Stimulated activated CD4-positive, alpha-beta T cell treated with anti-CD3 and anti-CD28 coated beads, Interleukin-2, amount 100 ng/mL, for 4 hours (primary cell): ENCODE measurements at regions not wholly inside any gene's neighbourhood (a gene's known extent, or its start where the extent isn't known, plus 50 kb on each side); places are given as distances from the start of the nearest gene placed in this dataset.
"Not testable (repeated sequence)": the region's sequence is repeated elsewhere in the genome, so short reads cannot be mapped to it uniquely, and the experiment has no call there.

ENCODE experiments used
- DNase-seq: peaks from one replicate; pipeline ENCODE4 v3.0.0-alpha.2; 2020; ENCODE audit warnings: low read depth

DNA sequence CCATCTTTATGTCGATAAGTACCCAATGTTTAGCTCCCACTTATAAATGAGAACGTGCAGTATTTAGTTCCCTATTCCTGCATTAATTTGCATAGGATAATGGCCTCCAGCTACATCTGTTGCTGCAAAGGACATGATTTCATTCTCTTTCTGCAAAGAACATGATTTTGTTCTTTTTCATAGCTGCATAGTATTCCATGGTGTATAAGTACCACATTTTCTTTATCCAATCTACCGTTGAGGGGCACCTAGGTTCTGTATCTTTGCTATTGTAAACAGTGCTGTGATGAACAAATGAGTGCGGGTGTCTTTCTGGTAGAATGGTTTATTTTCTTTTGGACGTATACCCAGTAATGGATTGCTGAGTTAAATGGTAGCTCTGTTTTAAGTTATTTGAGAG lies 63.0 kb downstream of the HLX start:
- no peak for DNase-seq

DNA sequence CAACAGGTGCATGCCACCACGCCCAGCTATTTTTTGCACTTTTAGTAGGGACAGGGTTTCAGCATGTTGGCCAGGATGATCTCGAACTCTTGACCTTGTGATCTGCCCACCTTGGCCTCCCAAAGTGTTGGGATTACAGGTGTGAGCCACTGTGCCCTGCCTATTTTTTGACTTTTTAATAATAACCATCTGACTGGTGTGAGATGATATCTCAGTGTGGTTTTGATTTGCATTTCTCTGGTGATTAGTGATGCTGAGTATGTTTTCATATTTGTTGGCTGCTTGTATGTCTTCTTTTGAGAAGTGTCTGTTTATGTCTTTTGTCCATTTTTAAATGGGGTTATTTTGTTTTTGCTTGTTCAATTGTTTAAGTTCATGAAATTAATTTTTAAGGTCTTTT lies 63.7 kb downstream of the HLX start:
- DNase-seq = not testable (repeated sequence)

DNA sequence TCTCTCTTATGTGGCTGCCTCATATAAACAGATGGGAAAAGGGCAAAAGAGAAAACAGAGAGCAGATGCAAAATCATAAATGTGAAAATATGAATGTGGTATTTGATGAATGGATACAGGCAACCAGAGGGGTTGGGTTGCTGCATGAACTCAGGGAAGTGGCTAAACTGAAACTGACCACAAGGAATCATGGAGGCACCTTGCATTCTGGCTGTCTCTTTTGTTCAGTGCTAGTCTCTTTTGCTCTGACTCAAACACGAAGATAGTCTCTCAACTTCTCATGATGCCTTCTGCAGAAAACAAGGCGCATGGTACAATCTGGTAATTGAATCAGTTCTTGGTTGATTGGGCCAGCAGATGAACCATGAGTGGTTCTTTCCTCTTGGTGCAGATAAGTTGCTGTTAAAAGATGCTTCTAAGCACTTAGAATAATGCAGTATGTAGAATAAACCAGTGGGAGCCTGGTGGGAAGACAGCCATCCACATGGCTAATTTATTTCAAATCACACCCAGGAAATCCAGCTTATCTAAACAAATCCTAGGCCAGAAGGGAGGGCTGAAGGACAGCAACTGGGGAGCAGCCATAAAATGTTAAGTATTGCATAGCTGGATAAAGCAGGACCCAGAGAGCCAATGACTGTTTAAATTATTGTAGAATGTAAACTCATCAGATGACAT lies 64.2 kb downstream of the HLX start:
- DNase-seq = no peak

- DNase-seq = no peak
Observed at GRCh38 chr1:220950576-220950975, 71.3 kb downstream of the HLX start.

DNA sequence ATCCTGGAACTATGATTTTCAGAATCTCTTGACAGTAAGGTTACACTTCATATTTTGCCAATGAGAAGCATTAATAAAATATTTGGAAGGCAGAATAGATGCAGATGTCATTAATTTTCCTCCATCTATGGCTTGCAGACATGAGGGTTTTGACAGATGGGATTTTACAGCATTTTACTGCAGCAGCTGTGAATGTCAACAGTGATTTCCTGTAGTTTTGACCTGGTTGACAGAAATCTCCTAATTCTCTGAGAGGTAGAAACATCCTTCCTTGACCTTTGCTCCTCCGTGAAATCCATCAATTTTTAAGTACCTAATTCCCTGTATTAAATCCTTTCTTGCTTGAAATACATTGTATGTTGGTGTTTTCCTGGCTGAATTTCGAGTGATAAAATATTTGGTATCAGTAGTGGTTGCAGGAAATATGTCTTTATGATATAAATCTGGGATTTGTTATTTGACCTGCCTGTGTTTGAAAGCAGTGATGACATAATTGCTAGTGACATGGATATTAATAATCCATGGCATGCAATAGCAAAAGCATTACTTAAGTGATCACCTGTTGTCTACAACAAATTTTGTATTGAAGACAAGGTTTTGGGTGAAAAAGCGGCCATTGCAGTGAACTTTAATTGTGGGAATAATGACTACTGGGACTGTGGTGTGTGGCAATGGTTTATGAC lies 73.9 kb downstream of the HLX start:
- no peak for DNase-seq

GRCh38 chr1:220954321-220955075 lies 75.3 kb downstream of the HLX start:
- DNase-seq = no peak

GRCh38 chr1:220955116-220955515 lies 75.9 kb downstream of the HLX start:
- no peak for DNase-seq

DNA sequence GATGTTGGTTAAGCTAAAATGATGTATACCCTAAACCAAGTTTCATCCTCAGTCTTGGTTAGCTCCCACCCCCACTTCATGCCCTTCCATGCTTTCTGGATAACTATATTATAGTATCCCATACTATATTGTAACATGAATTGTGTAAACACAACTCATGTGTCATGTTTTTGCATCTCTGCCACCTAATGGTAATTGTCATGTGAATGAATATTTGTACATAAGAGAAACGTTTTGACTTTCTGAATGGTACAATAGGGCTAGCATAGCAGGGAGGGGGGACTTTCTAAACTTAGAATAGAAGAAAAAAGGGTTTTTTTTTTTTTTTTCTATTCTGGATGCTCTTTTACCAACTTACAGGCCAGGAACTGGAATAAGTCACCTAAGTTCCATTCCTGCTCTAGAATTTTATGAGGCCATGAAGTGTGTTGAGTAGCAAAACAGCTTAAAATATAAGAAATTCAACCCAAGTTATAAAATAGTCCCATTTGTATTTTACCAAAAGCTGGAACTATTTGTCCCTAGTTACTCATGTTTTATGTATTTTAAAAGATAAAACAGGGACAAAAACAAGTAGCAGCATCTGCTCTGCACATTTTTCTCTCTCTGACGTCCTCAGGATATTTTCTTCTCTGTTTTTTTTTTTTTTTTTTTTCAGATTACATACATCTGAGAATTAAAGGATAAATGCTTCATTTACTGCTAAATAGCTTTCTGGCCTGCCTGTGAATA lies 77.4 kb downstream of the HLX start:
- DNase-seq = no peak

GRCh38 chr1:220957233-220957605 lies 78.0 kb downstream of the HLX start:
- no peak for DNase-seq

DNA sequence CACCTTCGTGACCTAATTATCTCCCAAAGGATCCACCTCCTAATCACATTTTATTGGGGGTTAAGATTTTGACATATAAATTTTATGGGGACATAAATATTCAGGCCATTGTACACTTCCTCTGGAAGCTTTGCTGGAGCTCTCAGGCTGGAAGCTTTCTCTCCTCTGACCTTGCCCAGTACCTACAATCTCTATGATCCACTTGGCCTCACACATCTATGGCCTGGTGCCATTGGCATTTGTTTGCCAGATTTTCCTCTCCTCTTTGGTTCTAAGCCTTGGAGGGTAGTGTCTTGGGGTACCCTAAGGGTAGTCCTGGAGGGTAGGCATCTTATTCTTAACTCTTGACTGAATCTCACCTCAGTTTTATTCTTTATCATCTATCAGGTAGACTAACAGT lies 79.0 kb downstream of the HLX start:
- DNase-seq = no peak

GRCh38 chr1:220962031-220962751 lies 82.9 kb downstream of the HLX start:
- DNase-seq = no peak

DNA sequence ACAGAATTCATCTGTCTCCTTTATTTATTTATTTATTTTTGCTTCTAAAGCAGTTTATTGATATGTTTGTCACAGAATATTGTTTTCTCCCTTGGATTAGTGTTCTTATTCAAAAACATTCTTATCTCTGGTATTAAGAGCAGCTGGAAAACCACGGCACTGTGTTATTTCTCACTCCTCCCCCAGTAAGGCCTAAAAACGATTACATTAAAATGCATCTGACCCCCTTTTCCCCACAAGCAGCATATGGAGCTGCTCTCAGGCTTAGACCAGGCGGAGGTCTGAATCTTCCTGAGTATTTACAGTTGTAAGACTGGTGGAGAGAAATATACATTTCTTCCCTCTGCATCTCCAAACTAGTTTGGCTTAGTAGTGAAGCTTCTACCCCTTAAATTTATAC lies 86.8 kb downstream of the HLX start:
- no peak for DNase-seq

DNA sequence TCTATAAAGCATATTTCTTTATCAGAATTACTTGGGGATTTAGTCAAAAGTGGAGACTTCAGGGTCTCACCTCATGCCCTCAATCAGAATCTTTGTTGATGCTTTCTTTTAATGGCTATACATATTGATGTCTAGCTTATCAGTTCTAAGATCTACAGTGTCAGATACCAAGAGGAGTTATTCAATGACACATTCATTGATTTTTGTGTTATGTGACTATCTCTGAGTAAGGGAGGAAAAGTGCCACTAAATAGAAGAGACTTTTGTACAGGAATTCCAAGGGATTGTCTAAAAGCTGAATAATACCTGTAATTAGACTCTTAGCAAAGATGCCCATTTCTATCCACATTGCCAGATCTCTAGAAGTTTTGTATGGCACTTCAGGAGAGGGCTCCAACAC lies 87.2 kb downstream of the HLX start:
- DNase-seq = no peak

DNA sequence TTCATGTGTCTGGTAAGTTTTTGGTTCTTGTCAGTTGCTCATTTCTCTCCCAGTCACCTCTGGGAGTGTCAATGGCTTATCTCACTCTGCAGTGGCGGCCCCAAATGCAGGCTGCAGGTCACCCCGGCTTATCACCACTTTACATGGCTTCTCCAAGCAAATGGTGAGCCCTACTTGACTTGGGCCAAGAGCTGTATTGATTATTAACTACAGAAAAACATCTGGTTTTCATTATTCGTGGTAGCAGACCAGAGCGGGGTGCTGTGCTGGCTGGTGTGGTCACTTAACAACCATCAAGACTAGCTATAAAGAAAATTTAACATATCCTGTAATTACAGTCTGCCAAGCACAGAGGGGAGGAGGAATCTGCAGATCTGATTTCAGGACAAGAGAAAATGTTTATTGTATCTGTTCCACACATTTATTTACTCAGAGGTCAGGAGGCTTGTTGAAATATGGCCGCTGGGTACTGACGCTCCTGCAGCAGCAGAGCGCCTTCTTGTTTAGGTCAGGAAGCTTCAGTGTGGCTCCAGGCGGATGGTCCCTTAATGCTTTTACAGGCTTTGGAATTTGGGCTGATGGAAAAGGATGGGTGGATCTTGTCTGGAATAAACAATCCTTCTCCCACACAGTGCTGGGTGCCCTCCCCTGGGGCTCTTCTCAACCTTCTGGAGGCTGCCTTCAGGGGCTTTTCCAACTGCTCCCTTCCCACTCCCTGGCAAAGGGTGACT lies 87.8 kb downstream of the HLX start:
- DNase-seq = no peak

DNA sequence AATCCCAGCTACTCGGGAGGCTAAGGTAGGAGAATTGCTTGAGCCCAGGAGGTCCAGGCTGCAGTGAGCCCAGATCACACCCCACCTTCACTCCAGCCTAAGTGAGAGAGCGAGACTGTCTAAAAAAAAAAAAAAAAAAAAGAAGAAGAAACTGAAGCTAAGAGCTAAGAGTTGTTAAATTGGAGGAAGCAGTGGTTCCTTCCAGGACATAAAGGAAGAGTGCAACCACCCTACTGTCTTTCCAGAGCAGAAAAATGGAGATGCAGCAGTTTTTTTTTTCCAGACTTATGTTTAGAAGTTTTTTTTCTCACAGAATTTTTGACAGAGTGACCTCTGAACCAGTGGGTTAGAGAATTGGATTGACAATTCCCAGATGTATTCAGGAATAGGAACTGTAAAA lies 88.7 kb downstream of the HLX start:
- no peak for DNase-seq

DNA sequence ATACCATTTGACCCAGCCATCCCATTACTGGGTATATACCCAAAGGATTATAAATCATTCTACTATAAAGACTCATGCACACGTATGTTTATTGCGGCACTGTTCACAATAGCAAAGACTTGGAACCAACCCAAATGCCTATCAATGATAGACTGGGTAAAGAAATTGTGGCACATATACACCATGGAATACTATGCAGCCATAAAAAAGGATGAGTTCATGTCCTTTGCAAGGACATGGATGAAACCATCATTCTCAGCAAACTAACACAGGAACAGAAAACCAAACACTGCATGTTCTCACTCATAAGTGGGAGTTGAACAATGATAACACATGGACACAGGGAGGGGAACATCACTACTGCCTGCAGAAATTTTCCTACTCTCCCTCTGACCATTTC lies 90.0 kb downstream of the HLX start:
- DNase-seq = not testable (repeated sequence)

GRCh38 chr1:220970311-220970710 lies 91.1 kb downstream of the HLX start:
- no peak for DNase-seq

GRCh38 chr1:220971221-220971620 lies 92.0 kb downstream of the HLX start:
- DNase-seq = no peak

DNA sequence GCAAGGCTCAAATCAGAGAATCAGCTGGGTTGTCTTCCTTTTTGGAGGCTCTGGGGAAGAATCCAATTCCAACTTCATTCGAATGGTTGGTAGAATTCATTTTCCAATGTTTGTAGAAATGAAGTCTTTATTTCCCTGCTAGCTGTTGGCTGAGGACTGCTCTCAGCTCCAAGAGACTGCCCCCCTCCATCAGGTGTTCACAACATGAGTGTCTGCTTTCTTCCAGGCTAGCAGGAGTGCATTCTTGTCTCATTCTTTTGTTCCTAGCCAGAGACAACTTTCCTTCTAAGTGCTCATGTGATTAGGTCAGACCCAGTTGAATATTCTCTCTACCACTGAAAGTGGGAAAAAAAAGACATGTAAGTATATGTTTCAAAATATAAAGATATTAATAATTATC lies 95.2 kb downstream of the HLX start:
- no peak for DNase-seq

DNA sequence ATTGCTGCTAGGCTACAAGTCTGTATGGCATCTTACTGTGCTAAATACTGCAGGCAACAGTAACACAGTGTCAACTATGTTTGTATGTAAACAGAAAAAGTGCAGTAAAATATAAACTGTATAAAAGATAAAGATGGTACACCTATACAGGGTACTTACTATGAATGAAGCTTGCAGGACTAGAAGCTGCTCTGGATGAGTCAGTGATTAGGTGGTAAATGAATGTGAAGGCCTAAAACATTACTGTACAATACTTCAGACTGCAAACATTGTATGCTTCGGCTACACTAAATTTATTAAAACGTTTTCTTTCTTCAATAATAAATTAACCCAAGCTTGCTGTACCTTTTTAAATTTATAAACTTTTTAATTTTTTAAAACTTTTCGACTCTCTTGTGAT lies 97.1 kb downstream of the HLX start:
- no peak for DNase-seq

- DNase-seq = no peak
Observed at GRCh38 chr1:220979371-220979770, 100.1 kb downstream of the HLX start.
